ENCODE measurements at regions not wholly inside any gene's neighbourhood (a gene's known extent, or its start where the extent isn't known, plus 50 kb on each side); places are given as distances from the start of the nearest gene placed in this dataset.
"Not testable (repeated sequence)": the region's sequence is repeated elsewhere in the genome, so short reads cannot be mapped to it uniquely, and the experiment has no call there.

- no peak for DNase-seq
These were observed 1526.0 kb downstream of the MAT2B start for GRCh38 chr5:165031371-165031770.

GRCh38 chr5:165035520-165035919, 1530.1 kb downstream of the MAT2B start:
- no peak for DNase-seq

- no peak for DNase-seq
These were observed 1534.3 kb downstream of the MAT2B start for GRCh38 chr5:165039748-165040147.

- DNase-seq = not testable (repeated sequence)
These were observed 1540.5 kb downstream of the MAT2B start for GRCh38 chr5:165045941-165046340.

GRCh38 chr5:165055476-165055875, 1550.1 kb downstream of the MAT2B start:
- no peak for DNase-seq

- no peak for DNase-seq
These were observed 1551.7 kb downstream of the MAT2B start for GRCh38 chr5:165057145-165057544.

GRCh38 chr5:165066751-165067385, 1561.4 kb downstream of the MAT2B start:
- DNase-seq = no peak

GRCh38 chr5:165076686-165077085, 1571.3 kb downstream of the MAT2B start:
- DNase-seq = no peak

GRCh38 chr5:165079389-165079788, 1574.0 kb downstream of the MAT2B start:
- DNase-seq = no peak

- no peak for DNase-seq
These were observed 1578.0 kb downstream of the MAT2B start for GRCh38 chr5:165083394-165083793.

GRCh38 chr5:165086465-165086864, 1581.0 kb downstream of the MAT2B start:
- no peak for DNase-seq

- no peak for DNase-seq
These were observed 1589.4 kb downstream of the MAT2B start for GRCh38 chr5:165094782-165095181.

- DNase-seq = no peak
These were observed 1596.3 kb downstream of the MAT2B start for GRCh38 chr5:165101709-165102108.

- no peak for DNase-seq
These were observed 1599.2 kb downstream of the MAT2B start for GRCh38 chr5:165104611-165105010.

GRCh38 chr5:165108809-165109208, 1603.4 kb downstream of the MAT2B start:
- no peak for DNase-seq

GRCh38 chr5:165119175-165119574, 1613.8 kb downstream of the MAT2B start:
- no peak for DNase-seq

GRCh38 chr5:165126598-165126997, 1621.2 kb downstream of the MAT2B start:
- no peak for DNase-seq

GRCh38 chr5:165127941-165128340, 1622.5 kb downstream of the MAT2B start:
- DNase-seq = no peak

GRCh38 chr5:165130656-165131055, 1625.2 kb downstream of the MAT2B start:
- no peak for DNase-seq

GRCh38 chr5:165134155-165134554, 1628.7 kb downstream of the MAT2B start:
- DNase-seq = no peak

GRCh38 chr5:165135565-165135964, 1630.1 kb downstream of the MAT2B start:
- no peak for DNase-seq

- DNase-seq = no peak
These were observed 1632.3 kb downstream of the MAT2B start for GRCh38 chr5:165137701-165138100.

GRCh38 chr5:165138236-165138635, 1632.8 kb downstream of the MAT2B start:
- DNase-seq = no peak

- no peak for DNase-seq
These were observed 1633.8 kb downstream of the MAT2B start for GRCh38 chr5:165139262-165139661.

- no peak for DNase-seq
These were observed 1634.3 kb downstream of the MAT2B start for GRCh38 chr5:165139721-165140120.
